Loucy (cell line): ENCODE measurements at regions not wholly inside any gene's neighbourhood (a gene's known extent, or its start where the extent isn't known, plus 50 kb on each side); places are given as distances from the start of the nearest gene placed in this dataset.

Experiments
- H2AFZ ChIP-seq: fragments of 200-600 bp; sonication (generic); 2 replicates; pipeline ENCODE4 v1.6.0; 2016; ENCODE audit warnings: antibody characterized with exemption, mild to moderate bottlenecking, low read length, moderate library complexity
- H3F3A ChIP-seq: fragments of 200-600 bp; 2 replicates; pipeline ENCODE4 v1.6.0; 2016; ENCODE audit warnings: antibody characterized with exemption, low read depth, mild to moderate bottlenecking
- H3K27me3 ChIP-seq: fragments of 200-600 bp; sonication (generic); 2 replicates; pipeline ENCODE4 v1.6.1; 2014; ENCODE audit warnings: low read length, mild to moderate bottlenecking; ENCODE audit not compliant: insufficient read depth, poor library complexity, severe bottlenecking
- H3K36me3 ChIP-seq: fragments of 200-600 bp; sonication (generic); 2 replicates; pipeline ENCODE4 v1.6.1; 2016; ENCODE audit warnings: low read length; ENCODE audit not compliant: insufficient read depth
- H3K4me1 ChIP-seq: fragments of 200-600 bp; sonication (generic); 2 replicates; pipeline ENCODE4 v1.5.1; 2014; ENCODE audit warnings: low read length, mild to moderate bottlenecking; ENCODE audit not compliant: insufficient read depth, poor library complexity, severe bottlenecking
- H3K4me2 ChIP-seq: fragments of 200-600 bp; sonication (generic); 2 replicates; pipeline ENCODE4 v1.6.0; 2014; ENCODE audit warnings: antibody characterized with exemption, low read length, low read depth, mild to moderate bottlenecking; ENCODE audit not compliant: poor library complexity, severe bottlenecking
- H3K4me3 ChIP-seq: fragments of 200-600 bp; sonication (generic); 2 replicates; pipeline ENCODE4 v1.5.1; 2014; ENCODE audit warnings: low read length, mild to moderate bottlenecking, mixed read lengths; ENCODE audit not compliant: poor library complexity, severe bottlenecking
- H3K79me2 ChIP-seq: fragments of 200-600 bp; sonication (generic); 2 replicates; pipeline ENCODE4 v1.6.1; 2014; ENCODE audit warnings: low read length; ENCODE audit not compliant: insufficient read depth
- H3K9ac ChIP-seq: fragments of 200-600 bp; sonication (generic); 2 replicates; pipeline ENCODE4 v1.6.0; 2014; ENCODE audit warnings: mild to moderate bottlenecking, low read depth, low read length, moderate library complexity; ENCODE audit not compliant: poor library complexity, severe bottlenecking
- H3K9me2 ChIP-seq: fragments of 200-600 bp; sonication (generic); replicated peaks from 2 replicates; pipeline ENCODE4 v1.6.1; 2016; ENCODE audit warnings: low read depth, low read length, mixed read lengths
- H3K9me3 ChIP-seq: fragments of 200-600 bp; sonication (generic); 2 replicates; pipeline ENCODE4 v1.6.1; 2014; ENCODE audit warnings: mild to moderate bottlenecking, antibody characterized with exemption, low read length, low read depth; ENCODE audit not compliant: insufficient read depth
- H4K20me1 ChIP-seq: fragments of 200-600 bp; sonication (generic); 2 replicates; pipeline ENCODE4 v1.6.0; 2014; ENCODE audit warnings: antibody characterized with exemption, low read length, mild to moderate bottlenecking; ENCODE audit not compliant: insufficient read depth, poor library complexity, severe bottlenecking
- CTCF ChIP-seq: fragments of 200-600 bp; sonication (generic); conservative IDR thresholded peaks from 2 replicates; pipeline ENCODE4 v1.5.1; 2014; ENCODE audit warnings: mild to moderate bottlenecking, antibody characterized with exemption, low read length
- EZH2phosphoT487 ChIP-seq: fragments of 200-600 bp; IDR thresholded peaks from 2 replicates; pipeline ENCODE4 v1.6.1; 2018; ENCODE audit warnings: antibody characterized with exemption, mild to moderate bottlenecking, moderate library complexity, borderline replicate concordance

GRCh38 chr2:191578031-191578430 is 99.9 kb upstream of the NABP1 start:
- no peaks in the 10 kb centered on the region for H3K4me1 ChIP-seq
- no peaks in the 10 kb centered on the region for H3F3A ChIP-seq
- H3K4me3 ChIP-seq, result no peak overlapping the region
- no peaks in the 10 kb centered on the region for H3K27me3 ChIP-seq
- no peak overlapping the region for H3K4me2 ChIP-seq
- H3K9ac ChIP-seq, result no peak overlapping the region
- no peak overlapping the region for H2AFZ ChIP-seq
- TF ChIP-seq EZH2phosphoT487, result no peak
- no peak for TF ChIP-seq CTCF
- H3K9me2 ChIP-seq, result no peaks in the 10 kb centered on the region
- no peaks in the 10 kb centered on the region for H3K79me2 ChIP-seq
- H4K20me1 ChIP-seq, result no peaks in the 10 kb centered on the region
- no peaks in the 10 kb centered on the region for H3K36me3 ChIP-seq
- H3K9me3 ChIP-seq, result no peaks in the 10 kb centered on the region

GRCh38 chr2:191580581-191580980 is 97.4 kb upstream of the NABP1 start:
- H2AFZ ChIP-seq, result no peak overlapping the region
- H3K27me3 ChIP-seq, result no peaks in the 10 kb centered on the region
- H3K4me2 ChIP-seq, result no peak overlapping the region
- no peaks in the 10 kb centered on the region for H3K9me3 ChIP-seq
- no peaks in the 10 kb centered on the region for H3K4me1 ChIP-seq
- no peaks in the 10 kb centered on the region for H3F3A ChIP-seq
- no peaks in the 10 kb centered on the region for H4K20me1 ChIP-seq
- no peaks in the 10 kb centered on the region for H3K79me2 ChIP-seq
- H3K9ac ChIP-seq, result no peak overlapping the region
- H3K4me3 ChIP-seq, result no peak overlapping the region
- H3K36me3 ChIP-seq, result no peaks in the 10 kb centered on the region
- H3K9me2 ChIP-seq, result no peaks in the 10 kb centered on the region
- TF ChIP-seq CTCF, result no peak
- no peak for TF ChIP-seq EZH2phosphoT487

GRCh38 chr2:191581003-191581402 is 96.9 kb upstream of the NABP1 start:
- no peaks in the 10 kb centered on the region for H3F3A ChIP-seq
- no peak overlapping the region for H2AFZ ChIP-seq
- H3K9me3 ChIP-seq, result no peaks in the 10 kb centered on the region
- no peaks in the 10 kb centered on the region for H3K79me2 ChIP-seq
- TF ChIP-seq EZH2phosphoT487, result no peak
- no peak for TF ChIP-seq CTCF
- no peak overlapping the region for H3K4me3 ChIP-seq
- H3K4me2 ChIP-seq, result no peak overlapping the region
- H3K27me3 ChIP-seq, result no peaks in the 10 kb centered on the region
- H4K20me1 ChIP-seq, result no peaks in the 10 kb centered on the region
- no peak overlapping the region for H3K9ac ChIP-seq
- no peaks in the 10 kb centered on the region for H3K9me2 ChIP-seq
- no peaks in the 10 kb centered on the region for H3K36me3 ChIP-seq
- H3K4me1 ChIP-seq, result peaks cover 4% of the 10 kb centered on the region
